ENCODE measurements at regions not wholly inside any gene's neighbourhood (a gene's known extent, or its start where the extent isn't known, plus 50 kb on each side); places are given as distances from the start of the nearest gene placed in this dataset.
"Not testable (repeated sequence)": the region's sequence is repeated elsewhere in the genome, so short reads cannot be mapped to it uniquely, and the experiment has no call there.

- DNase-seq (ENCODE audit: low read depth in 2 of 2), result no peak
Measured at GRCh38 chr16:49940464-49941224, 84.4 kb upstream of the CNEP1R1 start.

GRCh38 chr16:49944221-49944620, 80.8 kb upstream of the CNEP1R1 start:
- no peak for DNase-seq (ENCODE audit: low read depth in 2 of 2)

GRCh38 chr16:49947907-49948678, 76.9 kb upstream of the CNEP1R1 start:
- DNase-seq (ENCODE audit: low read depth in 2 of 2), result no peak

- no peak for DNase-seq (ENCODE audit: low read depth in 2 of 2)
Measured at GRCh38 chr16:49951574-49952195, 73.3 kb upstream of the CNEP1R1 start.

DNA sequence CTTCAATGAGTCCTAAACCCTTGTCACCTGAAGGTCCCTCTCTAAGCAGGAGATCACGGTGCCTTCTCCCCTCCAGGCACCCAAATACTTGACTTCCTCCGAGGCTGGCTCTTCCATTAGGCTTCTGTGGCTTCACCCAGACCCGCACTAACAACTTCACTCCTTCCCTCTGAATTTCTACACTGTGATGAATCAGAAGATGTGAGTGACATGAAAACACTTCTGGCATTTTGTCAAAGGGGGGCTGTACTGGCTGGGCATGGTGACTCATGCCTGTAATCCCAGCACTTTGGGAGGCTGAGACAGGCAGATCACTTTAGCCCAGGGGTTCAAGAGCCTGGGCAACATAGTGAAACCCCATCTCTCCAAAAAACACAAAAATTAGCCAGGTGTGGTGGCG, 72.6 kb upstream of the CNEP1R1 start:
- no peak for DNase-seq (ENCODE audit: low read depth in 2 of 2)

GRCh38 chr16:49953090-49953489, 71.9 kb upstream of the CNEP1R1 start:
- DNase-seq (ENCODE audit: low read depth in 2 of 2), result no peak

GRCh38 chr16:49955858-49956257, 69.2 kb upstream of the CNEP1R1 start:
- DNase-seq (ENCODE audit: low read depth in 2 of 2), result no peak

DNA sequence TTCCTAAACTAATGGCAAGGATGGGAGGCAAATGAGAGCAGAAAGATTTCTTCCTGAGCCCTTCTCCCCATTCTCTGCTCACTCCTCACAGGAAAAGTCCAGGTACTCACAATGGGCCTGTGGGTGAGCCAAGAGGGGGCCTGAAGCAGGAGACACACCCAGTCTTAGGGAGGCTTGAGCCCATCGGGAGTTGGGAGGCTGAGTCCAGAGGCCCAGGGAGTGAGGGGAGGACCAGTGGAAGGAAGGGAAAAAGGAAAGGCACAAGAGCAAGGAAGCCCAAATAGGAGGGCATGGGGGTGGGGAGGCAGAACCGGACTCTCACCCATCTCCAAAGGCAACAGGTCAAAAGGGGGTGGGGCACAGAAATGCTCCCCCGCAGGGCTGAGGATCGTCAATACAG, 68.1 kb upstream of the CNEP1R1 start:
- DNase-seq (ENCODE audit: low read depth in 2 of 2), result no peak

DNA sequence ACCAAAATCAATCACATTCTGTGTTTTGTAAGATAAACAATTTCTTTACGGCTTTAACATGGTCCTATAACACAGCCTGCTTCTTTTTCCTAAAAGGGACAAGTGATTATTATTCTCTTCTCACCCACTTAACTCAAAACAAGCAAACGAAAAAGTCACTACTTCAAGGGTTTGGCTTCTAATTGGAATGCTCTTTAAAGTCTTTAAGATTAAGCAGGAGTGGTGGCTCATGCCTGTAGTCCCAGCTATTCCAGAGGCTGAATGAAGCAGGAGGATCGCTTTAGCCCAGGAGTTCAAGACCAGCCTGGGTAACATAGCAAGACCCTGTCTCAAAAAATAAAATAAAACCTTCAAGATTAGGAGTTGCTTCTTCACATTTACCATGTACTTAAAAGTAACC, 66.6 kb upstream of the CNEP1R1 start:
- DNase-seq (ENCODE audit: low read depth in 2 of 2), result no peak

- no peak for DNase-seq (ENCODE audit: low read depth in 2 of 2)
Measured at GRCh38 chr16:49959552-49960277, 65.3 kb upstream of the CNEP1R1 start.

- DNase-seq (ENCODE audit: low read depth in 2 of 2), result no peak
Measured at GRCh38 chr16:49961089-49961488, 63.9 kb upstream of the CNEP1R1 start.

GRCh38 chr16:49962566-49962965, 62.5 kb upstream of the CNEP1R1 start:
- DNase-seq (ENCODE audit: low read depth in 2 of 2), result not testable (repeated sequence)

DNA sequence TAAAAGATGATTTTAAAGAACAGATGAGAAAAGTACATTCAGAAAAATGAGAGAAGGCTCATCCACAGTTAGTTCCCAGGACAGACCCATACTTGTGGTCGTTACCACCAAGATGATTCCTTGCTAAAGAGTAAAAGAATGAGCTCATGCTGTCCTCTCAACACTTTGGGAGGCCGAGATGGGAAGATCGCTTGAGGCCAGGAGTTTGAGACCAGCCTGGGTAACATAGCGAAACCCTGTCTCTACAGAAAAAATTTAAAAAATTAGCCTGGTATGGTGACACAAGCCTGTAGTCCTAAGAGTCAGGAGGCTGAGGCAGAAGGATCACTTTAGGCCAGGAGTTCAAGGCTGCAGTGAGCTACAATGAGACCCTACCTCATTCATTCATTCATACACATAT, 60.7 kb upstream of the CNEP1R1 start:
- no peak for DNase-seq (ENCODE audit: low read depth in 2 of 2)

DNA sequence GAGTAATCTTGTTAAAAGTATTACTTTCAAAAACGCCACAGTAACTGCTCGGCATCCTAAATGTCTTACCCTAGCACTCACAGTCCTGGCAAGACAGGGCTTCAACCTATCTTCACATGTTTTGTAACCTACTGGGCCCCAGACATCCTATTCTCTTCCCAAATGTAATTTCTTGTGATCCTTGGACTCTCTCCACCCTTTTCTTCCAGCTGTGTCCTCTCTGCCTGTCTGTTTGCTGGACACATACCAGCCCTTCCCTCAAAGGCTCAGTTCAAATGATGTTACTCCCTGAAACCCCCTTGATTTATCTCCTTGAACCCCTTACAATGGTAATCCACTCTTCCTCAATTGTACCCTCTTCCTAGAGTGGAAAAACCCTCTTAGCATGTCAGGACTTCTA, 60.1 kb upstream of the CNEP1R1 start:
- DNase-seq (ENCODE audit: low read depth in 2 of 2), result no peak

GRCh38 chr16:49967012-49967559, 57.9 kb upstream of the CNEP1R1 start:
- no peak for DNase-seq (ENCODE audit: low read depth in 2 of 2)

DNA sequence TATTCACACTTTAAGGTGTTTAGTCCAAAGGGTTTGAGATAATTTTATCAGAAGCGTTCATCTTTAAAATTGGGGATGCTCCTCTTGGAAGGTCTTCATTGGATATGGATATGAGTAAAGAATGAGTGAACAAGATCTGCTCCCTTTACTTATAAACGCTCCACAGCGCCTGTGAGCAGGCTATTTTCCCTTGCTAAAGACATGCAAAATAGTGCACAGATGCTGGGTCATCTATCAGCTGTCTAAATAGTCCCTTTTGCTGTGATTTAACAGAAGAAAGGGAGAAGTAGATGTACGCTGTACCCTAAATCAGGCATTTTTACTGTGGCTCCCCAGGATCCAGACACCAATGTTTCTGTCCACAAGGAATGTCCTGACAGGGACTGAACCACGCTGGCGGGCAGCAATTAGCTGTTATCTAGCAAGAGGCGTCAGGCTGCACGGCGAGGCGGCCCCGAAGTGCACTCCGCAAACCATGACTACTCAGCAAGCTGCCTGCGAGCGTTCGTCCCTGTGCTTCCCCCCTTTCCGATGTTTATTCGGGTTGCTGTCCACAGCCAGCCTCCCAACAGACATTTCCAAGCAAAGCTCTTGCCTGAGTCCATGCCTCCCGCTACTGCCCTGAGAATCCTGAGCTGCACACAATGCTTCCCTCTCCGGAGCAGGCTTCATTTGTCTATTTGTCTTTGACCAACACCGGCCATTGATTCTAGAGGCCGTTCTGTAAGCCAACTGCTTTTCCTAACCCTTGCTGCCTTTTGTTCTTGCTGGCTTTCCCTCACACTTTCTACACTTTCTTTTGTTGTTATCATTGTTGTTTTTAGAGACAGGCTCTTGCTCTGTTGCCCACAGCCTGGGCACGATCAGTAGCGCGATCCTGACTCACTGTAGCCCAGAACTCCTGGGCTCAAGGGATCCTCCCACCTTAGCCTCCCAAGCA, 55.7 kb upstream of the CNEP1R1 start:
- no peak for DNase-seq (ENCODE audit: low read depth in 2 of 2)

- no peak for DNase-seq (ENCODE audit: low read depth in 2 of 2)
Measured at GRCh38 chr16:49970797-49971431, 54.1 kb upstream of the CNEP1R1 start.

DNA sequence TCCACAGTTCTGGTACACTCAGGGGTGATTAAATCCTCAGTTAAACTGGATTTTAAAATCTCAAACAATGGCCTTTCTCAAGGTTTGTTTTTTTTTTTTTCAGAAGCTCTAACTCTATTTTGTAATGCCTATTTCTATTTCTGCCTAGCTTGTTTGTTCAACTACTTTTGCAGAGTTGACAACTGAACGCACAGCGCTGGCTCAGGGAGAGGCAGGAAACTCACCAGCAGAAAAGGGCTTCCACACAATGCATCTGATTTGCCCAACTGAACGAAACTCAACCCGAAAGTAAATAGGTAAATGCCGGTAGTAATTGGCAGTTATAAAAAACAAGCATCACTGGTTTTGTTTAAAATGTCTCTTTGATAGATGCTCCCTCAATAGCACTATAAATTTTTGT, 52.7 kb upstream of the CNEP1R1 start:
- DNase-seq (ENCODE audit: low read depth in 2 of 2), result no peak

- no peak for DNase-seq (ENCODE audit: low read depth in 2 of 2)
Measured at GRCh38 chr16:49972961-49973360, 52.1 kb upstream of the CNEP1R1 start.

All from activated CD4-positive, alpha-beta T cell treated with anti-CD3 and anti-CD28 coated beads for 24 hours (primary cell).